ENCODE measurements at regions not wholly inside any gene's neighbourhood (a gene's known extent, or its start where the extent isn't known, plus 50 kb on each side); places are given as distances from the start of the nearest gene placed in this dataset.
"Not testable (repeated sequence)": the region's sequence is repeated elsewhere in the genome, so short reads cannot be mapped to it uniquely, and the experiment has no call there.

- TF ChIP-seq ZNF462 (CRISPR knock-in tag; IDR thresholded peaks at IDR 0.05) (no peak), ETS1 (IDR thresholded peaks at IDR 0.05) (no peak), POLR2AphosphoS5 (IDR thresholded peaks at IDR 0.05; ENCODE audit: low read depth) (no peak), STAT1 (IDR thresholded peaks at IDR 0.05; ENCODE audit: unreplicated experiment) (no peak), NANOG (IDR thresholded peaks at IDR 0.05; ENCODE audit: borderline replicate concordance) (no peak)
Measured at GRCh38 chr20:54984104-54984448, 508.7 kb downstream of the DOK5 start (continued).

- not testable (repeated sequence) for H3K4me3 ChIP-seq; H3K4me1 ChIP-seq (ENCODE audit: insufficient read depth); H3K4me1 Mint-ChIP-seq; H4K20me1 ChIP-seq (replicated peaks; ENCODE audit: insufficient read depth); H3K27ac Mint-ChIP-seq; H2AFZ ChIP-seq; H3K27ac ChIP-seq (ENCODE audit: low read depth); H3K4me3 Mint-ChIP-seq; DNase-seq (ENCODE audit: low spot score); H3K27me3 Mint-ChIP-seq (ENCODE audit: insufficient read depth, low read depth, poor library complexity); ATAC-seq; H3K79me2 ChIP-seq (replicated peaks; ENCODE audit: insufficient read depth); H3K27me3 ChIP-seq (ENCODE audit: insufficient read depth); H3F3A ChIP-seq (replicated peaks; ENCODE audit: low read depth); H3K9me2 ChIP-seq (ENCODE audit: insufficient read depth); H3K4me2 ChIP-seq
- peaks cover 14% of the 10 kb centered on the region for H3K36me3 ChIP-seq (ENCODE audit: insufficient read depth)
- peaks cover 35% of the 10 kb centered on the region for H3K36me3 Mint-ChIP-seq (ENCODE audit: low read depth)
- peaks cover 93% of the 10 kb centered on the region for H3K9me3 Mint-ChIP-seq
Measured at GRCh38 chr20:54983394-54984103, 508.2 kb downstream of the DOK5 start.

All from GM23338 (cell line).